ENCODE measurements at regions not wholly inside any gene's neighbourhood (a gene's known extent, or its start where the extent isn't known, plus 50 kb on each side); places are given as distances from the start of the nearest gene placed in this dataset.

- no peak for TF ChIP-seq NFRKB (IDR thresholded peaks at IDR 0.05)
- TF ChIP-seq BHLHE40 (IDR thresholded peaks at IDR 0.05; ENCODE audit: borderline replicate concordance) = no peak
- TF ChIP-seq L3MBTL2 (conservative IDR thresholded peaks at IDR 0.05) = no peak
- TF ChIP-seq ARNT (IDR thresholded peaks at IDR 0.05) = no peak
- TF ChIP-seq SUZ12 (IDR thresholded peaks at IDR 0.05) = no peak
- TF ChIP-seq ELF4 (IDR thresholded peaks at IDR 0.05) = no peak
- TF ChIP-seq HDGF (IDR thresholded peaks at IDR 0.05; ENCODE audit: borderline replicate concordance) = no peak
- no peak for TF ChIP-seq SP1 (IDR thresholded peaks at IDR 0.05)
- no peak for TF ChIP-seq FOXK2 (IDR thresholded peaks at IDR 0.05)
- no peak for TF ChIP-seq FOXM1 (IDR thresholded peaks at IDR 0.05; ENCODE audit: borderline replicate concordance)
- TF ChIP-seq TARDBP (IDR thresholded peaks at IDR 0.05) = no peak
These were observed 728.6 kb upstream of the KLHL29 start for GRCh38 chr2:22656426-22656825.
